Heart right ventricle (tissue), 16 donors: ENCODE measurements at regions not wholly inside any gene's neighbourhood (a gene's known extent, or its start where the extent isn't known, plus 50 kb on each side); places are given as distances from the start of the nearest gene placed in this dataset.
"Not testable (repeated sequence)": the region's sequence is repeated elsewhere in the genome, so short reads cannot be mapped to it uniquely, and the experiment has no call there.

Source experiments
- ATAC-seq, 8 donors: fragments of 200-7000 bp; cut with Tn5 transposase; one replicate each; pipeline ENCODE4 v1.9.1; 2020; ENCODE audit warnings: mild to moderate bottlenecking in 8 of 8, moderate library complexity in 8 of 8, moderate number of reproducible peaks in 1 of 8
- DNase-seq, 2 donors: peaks; one replicate each; pipeline ENCODE4 v3.0.0-alpha.2; 2020
- H3K27ac ChIP-seq, 10 donors: fragments of 200-600 bp; sonication (generic) in 2 of 10; one replicate each; pipeline versions ENCODE4 v1.5.0 to v1.8.0; 2020 to 2022; ENCODE audit warnings: mild to moderate bottlenecking in 3 of 10
- H3K27me3 ChIP-seq, 7 donors: fragments of 200-600 bp; one replicate each; pipeline ENCODE4 v1.8.0; 2021 to 2022; ENCODE audit warnings: mild to moderate bottlenecking in 2 of 7
- H3K36me3 ChIP-seq, 9 donors: fragments of 200-600 bp; sonication (generic) in 1 of 9; one replicate each; pipeline versions ENCODE4 v1.5.0 to v1.8.0; 2020 to 2022; ENCODE audit warnings: mild to moderate bottlenecking in 2 of 9
- H3K4me1 ChIP-seq, 9 donors: fragments of 200-600 bp; sonication (generic) in 1 of 9; one replicate each; pipeline versions ENCODE4 v1.5.0 to v1.8.0; 2020 to 2022; ENCODE audit warnings: mild to moderate bottlenecking in 4 of 9
- H3K4me3 ChIP-seq, 10 donors: fragments of 200-600 bp; sonication (generic) in 2 of 10; one replicate each; pipeline versions ENCODE4 v1.5.0 to v1.8.0; 2020 to 2022; ENCODE audit warnings: mild to moderate bottlenecking in 7 of 10, moderate library complexity in 2 of 10
- H3K9me3 ChIP-seq, 11 donors: fragments of 200-600 bp in 10 of 11; sonication (generic) in 2 of 11; one replicate each; pipeline versions ENCODE4 v1.5.0 to v1.8.0; 2013 to 2022; ENCODE audit warnings: mild to moderate bottlenecking in 2 of 11, control low read depth in 1 of 11, moderate library complexity in 1 of 11
- CTCF ChIP-seq, 9 donors: fragments of 200-600 bp; sonication (generic) in 2 of 9; IDR thresholded peaks; one replicate each; pipeline versions ENCODE4 v1.5.0 to v1.8.0; 2021 to 2022; ENCODE audit warnings: antibody characterized with exemption in 9 of 9, mild to moderate bottlenecking in 5 of 9, moderate library complexity in 1 of 9
- WGBS, 2 donors: extraction: QIAGEN DNeasy Blood & Tissue Kit; methylation state at CpG; one replicate each; pipeline ENCODE4 v1.1.7; 2013; ENCODE audit warnings: inconsistent platforms in 1 of 2; 5-methylcytosine and 5-hydroxymethylcytosine counted together
- intact Hi-C, 10 donors: fragments of 100-400 bp; cut with DNase I; formaldehyde crosslinking; loops; one replicate each; pipeline versions ENCODE4 v1.11.1 to v1.14.2; 2022
- donor health status: Arrhythmogenic right ventricular cardiomyopathy.
- donor health status: ischemic (EF 13 %, LVEDD 7.1; RV severe dilation, severe dysfunction).
- donor health status: healthy with polysubstance abuse.
- donor health status: DM: no; HTN: yes; CAD: no.
- donor health status: DM: no; HTN: no; CAD: no.
- donor health status: ischemic (EF 25% LVEDD 6.9; RV normal size, moderate dysfunction).
- donor health status: ischemic (EF 25% LVEDD 5.7; RV mildly dilated, moderate dysfunction).
- donor health status: healthy.
- donor health status: DM: yes; HTN: yes; CAD: no.
- donor health status: Ischemic cardiomyopathy.
- donor health status: ischemic (EF 35%, LVEDD 5.7; RV mildly dilated, moderate dysfunction).
- donor health status: nonischemic (EF 11% LVEDD 7.7; RV severe dilation, severe dysfunction).
- donor health status: DM: yes; HTN: yes; CAD: no.
- donor health status: PGD.
- donor health status: ischemic (EF 29% LVEDD 5.4; RV normal size, mild dysfunction).
- donor health status: nonischemic (EF 23%, LVEDD 6.1; RV moderate dilation, normal function).

- H3K4me3 ChIP-seq: no peak overlapping the region
- intact Hi-C loops: loop anchor here in 1 of 10 donors (5.0 kb wide), 1 partner anchor 37 kb away; no protein-coding TSS in a partner anchor
- TF ChIP-seq CTCF (IDR thresholded peaks at IDR 0.05): no peak
- no peak for DNase-seq
- H3K27me3 ChIP-seq: peaks cover 0 to 12% (median 0%) of the 10 kb centered on the region in 7 donors
- peaks cover 0 to 21% (median 0%) of the 10 kb centered on the region in 11 donors for H3K9me3 ChIP-seq
- H3K36me3 ChIP-seq: no peaks in the 10 kb centered on the region
- no peak overlapping the region for H3K27ac ChIP-seq
- H3K4me1 ChIP-seq: no peaks in the 10 kb centered on the region
- WGBS, 2 donors: 68 to 78% methylated on average over 1 of the region's 1 CpG
- ATAC-seq: no peak
These were observed 97.8 kb upstream of the ZBED5 start for GRCh38 chr11:10955616-10956015.

- no peak for TF ChIP-seq CTCF (IDR thresholded peaks at IDR 0.05)
These were observed 96.3 kb upstream of the ZBED5 start for GRCh38 chr11:10954184-10954583.

GRCh38 chr11:10952872-10953271, 95.0 kb upstream of the ZBED5 start:
- Histone ChIP-seq H3K4me1 (no peaks in the 10 kb centered on the region), H3K36me3 (no peaks in the 10 kb centered on the region), H3K27ac (no peak overlapping the region), H3K27me3 (peaks cover 0 to 12% (median 0%) of the 10 kb centered on the region in 7 donors), H3K4me3 (no peak overlapping the region), H3K9me3 (no peaks in the 10 kb centered on the region)
- ATAC-seq: no peak
- no peak for DNase-seq
- intact Hi-C loops: loop anchor here in 1 of 10 donors (5.0 kb wide), 1 partner anchor 49 kb away; no protein-coding TSS in a partner anchor
- TF ChIP-seq CTCF (IDR thresholded peaks at IDR 0.05): no peak
- WGBS, 2 donors: 54 to 60% methylated on average over 1 of the region's 1 CpG

More at GRCh38 chr11:10954184-10954583, 96.3 kb upstream of the ZBED5 start:
- intact Hi-C loops: loop anchor here in 1 of 10 donors (5.0 kb wide), 1 partner anchor 48 kb away; no protein-coding TSS in a partner anchor
- H3K9me3 ChIP-seq: peaks cover 0 to 8% (median 0%) of the 10 kb centered on the region in 11 donors
- no peaks in the 10 kb centered on the region for H3K4me1 ChIP-seq
- ATAC-seq: no peak
- DNase-seq: no peak
- peaks cover 0 to 12% (median 0%) of the 10 kb centered on the region in 7 donors for H3K27me3 ChIP-seq
- H3K36me3 ChIP-seq: no peaks in the 10 kb centered on the region
- H3K27ac ChIP-seq: no peak overlapping the region
- no peak overlapping the region for H3K4me3 ChIP-seq
- 66 to 75% methylated on average over 3 of the region's 3 CpGs for WGBS, 2 donors

GRCh38 chr11:10947935-10948334, 90.1 kb upstream of the ZBED5 start:
- not testable (repeated sequence) for H3K4me3 ChIP-seq, H3K27ac ChIP-seq, H3K4me1 ChIP-seq, ATAC-seq, H3K36me3 ChIP-seq, H3K9me3 ChIP-seq, DNase-seq
- intact Hi-C loops: loop anchor here in 1 of 10 donors (10.0 kb wide), 1 partner anchor 837 kb away; no protein-coding TSS in a partner anchor
- 73% methylated on average over 1 of the region's 1 CpG for WGBS, 2 donors
- H3K27me3 ChIP-seq: peaks cover 0 to 12% (median 0%) of the 10 kb centered on the region in 7 donors

- Histone ChIP-seq H3K9me3 (no peaks in the 10 kb centered on the region), H3K4me3 (no peak overlapping the region), H3K27ac (no peak overlapping the region), H3K27me3 (peaks cover 0 to 2% (median 0%) of the 10 kb centered on the region in 7 donors), H3K4me1 (peaks cover 0 to 7% (median 0%) of the 10 kb centered on the region in 9 donors), H3K36me3 (no peaks in the 10 kb centered on the region)
- ATAC-seq (no peak), DNase-seq (no peak)
- intact Hi-C loops: loop anchor here in 1 of 10 donors (10.0 kb wide), 1 partner anchor 839 kb away; no protein-coding TSS in a partner anchor
- TF ChIP-seq CTCF (IDR thresholded peaks at IDR 0.05): no peak
- WGBS, 2 donors: 71 to 75% methylated on average over 1 of the region's 1 CpG
These were observed 88.2 kb upstream of the ZBED5 start for GRCh38 chr11:10946072-10946471.
